ENCODE measurements at regions not wholly inside any gene's neighbourhood (a gene's known extent, or its start where the extent isn't known, plus 50 kb on each side); places are given as distances from the start of the nearest gene placed in this dataset.

DNA sequence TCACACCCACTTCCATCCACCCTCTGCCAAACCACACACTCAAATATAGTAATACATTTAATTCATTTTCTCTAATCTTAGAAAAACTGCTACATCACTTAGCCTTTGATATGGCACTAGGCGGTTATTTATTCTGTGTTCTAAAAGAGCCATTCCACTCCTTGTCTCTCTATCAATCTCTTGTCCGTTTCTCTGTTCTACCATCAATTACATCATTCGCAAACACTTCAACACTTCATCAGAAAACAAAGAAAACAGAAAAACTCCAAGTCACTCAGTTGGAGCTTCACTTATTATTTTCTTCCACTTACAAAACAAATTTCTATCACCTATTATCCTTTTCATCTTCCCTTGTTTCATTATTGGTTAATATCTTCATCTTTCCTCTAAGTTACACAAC lies 1523.0 kb downstream of the KCNT2 start:
- TF ChIP-seq, protein P1, sequence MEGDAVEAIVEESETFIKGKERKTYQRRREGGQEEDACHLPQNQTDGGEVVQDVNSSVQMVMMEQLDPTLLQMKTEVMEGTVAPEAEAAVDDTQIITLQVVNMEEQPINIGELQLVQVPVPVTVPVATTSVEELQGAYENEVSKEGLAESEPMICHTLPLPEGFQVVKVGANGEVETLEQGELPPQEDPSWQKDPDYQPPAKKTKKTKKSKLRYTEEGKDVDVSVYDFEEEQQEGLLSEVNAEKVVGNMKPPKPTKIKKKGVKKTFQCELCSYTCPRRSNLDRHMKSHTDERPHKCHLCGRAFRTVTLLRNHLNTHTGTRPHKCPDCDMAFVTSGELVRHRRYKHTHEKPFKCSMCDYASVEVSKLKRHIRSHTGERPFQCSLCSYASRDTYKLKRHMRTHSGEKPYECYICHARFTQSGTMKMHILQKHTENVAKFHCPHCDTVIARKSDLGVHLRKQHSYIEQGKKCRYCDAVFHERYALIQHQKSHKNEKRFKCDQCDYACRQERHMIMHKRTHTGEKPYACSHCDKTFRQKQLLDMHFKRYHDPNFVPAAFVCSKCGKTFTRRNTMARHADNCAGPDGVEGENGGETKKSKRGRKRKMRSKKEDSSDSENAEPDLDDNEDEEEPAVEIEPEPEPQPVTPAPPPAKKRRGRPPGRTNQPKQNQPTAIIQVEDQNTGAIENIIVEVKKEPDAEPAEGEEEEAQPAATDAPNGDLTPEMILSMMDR (IDR thresholded peaks at IDR 0.05) = no peak
- no peak for TF ChIP-seq EZH2 (IDR thresholded peaks at IDR 0.05)
- TF ChIP-seq EZH2phosphoT487 (IDR thresholded peaks at IDR 0.05) = no peak

Measured in neural progenitor cell (in vitro differentiated cells).